ENCODE measurements at regions not wholly inside any gene's neighbourhood (a gene's known extent, or its start where the extent isn't known, plus 50 kb on each side); places are given as distances from the start of the nearest gene placed in this dataset.

GRCh38 chr5:101647861-101648260 lies 648.2 kb downstream of the SLCO4C1 start:
- TF ChIP-seq CTCF (conservative IDR thresholded peaks at IDR 0.05; ENCODE audit: low read depth, low read length) = no peak
- no peak for TF ChIP-seq EZH2 (IDR thresholded peaks at IDR 0.05; ENCODE audit: borderline replicate concordance, low read depth, low read length, poor library complexity, severe bottlenecking)

Data from A673 (cell line).